ENCODE measurements at regions not wholly inside any gene's neighbourhood (a gene's known extent, or its start where the extent isn't known, plus 50 kb on each side); places are given as distances from the start of the nearest gene placed in this dataset.
"Not testable (repeated sequence)": the region's sequence is repeated elsewhere in the genome, so short reads cannot be mapped to it uniquely, and the experiment has no call there.

- DNase-seq: no peak
Observed at GRCh38 chr5:66425842-66426241, 170.4 kb upstream of the MAST4 start.

GRCh38 chr5:66426259-66427138 is 169.7 kb upstream of the MAST4 start:
- no peak for DNase-seq

GRCh38 chr5:66427139-66427442 is 169.1 kb upstream of the MAST4 start:
- DNase-seq: no peak

GRCh38 chr5:66436721-66437120 is 159.5 kb upstream of the MAST4 start:
- DNase-seq: peak in 1 of 2 experiments; percentile 39

GRCh38 chr5:66438087-66438486 is 158.1 kb upstream of the MAST4 start:
- no peak for DNase-seq

- no peak for DNase-seq
Observed at GRCh38 chr5:66438696-66439095, 157.5 kb upstream of the MAST4 start.

- DNase-seq: no peak
Observed at GRCh38 chr5:66440202-66440680, 156.0 kb upstream of the MAST4 start.

GRCh38 chr5:66441351-66441750 is 154.8 kb upstream of the MAST4 start:
- no peak for DNase-seq

- DNase-seq: no peak
Observed at GRCh38 chr5:66442951-66443445, 153.2 kb upstream of the MAST4 start.

GRCh38 chr5:66443462-66444130 is 152.6 kb upstream of the MAST4 start:
- DNase-seq: no peak

- DNase-seq: not testable (repeated sequence)
Observed at GRCh38 chr5:66448070-66448469, 148.1 kb upstream of the MAST4 start.

GRCh38 chr5:66450237-66450636 is 146.0 kb upstream of the MAST4 start:
- DNase-seq: no peak

GRCh38 chr5:66450988-66451387 is 145.2 kb upstream of the MAST4 start:
- no peak for DNase-seq

- no peak for DNase-seq
Observed at GRCh38 chr5:66452109-66452508, 144.1 kb upstream of the MAST4 start.

- DNase-seq: no peak
Observed at GRCh38 chr5:66454186-66455078, 141.8 kb upstream of the MAST4 start.

- no peak for DNase-seq
Observed at GRCh38 chr5:66459728-66460127, 136.5 kb upstream of the MAST4 start.

GRCh38 chr5:66467564-66467963 is 128.6 kb upstream of the MAST4 start:
- DNase-seq: no peak

GRCh38 chr5:66469684-66470083 is 126.5 kb upstream of the MAST4 start:
- peak in 1 of 2 experiments; percentile 9 for DNase-seq

- DNase-seq: no peak
Observed at GRCh38 chr5:66472010-66472409, 124.2 kb upstream of the MAST4 start.

GRCh38 chr5:66475731-66476130 is 120.5 kb upstream of the MAST4 start:
- DNase-seq: no peak

- no peak for DNase-seq
Observed at GRCh38 chr5:66477596-66477995, 118.6 kb upstream of the MAST4 start.

GRCh38 chr5:66494437-66494836 is 101.8 kb upstream of the MAST4 start:
- no peak for DNase-seq

GRCh38 chr5:66498791-66499207 is 97.4 kb upstream of the MAST4 start:
- DNase-seq: no peak
